Keratinocyte (primary cell): ENCODE measurements at regions not wholly inside any gene's neighbourhood (a gene's known extent, or its start where the extent isn't known, plus 50 kb on each side); places are given as distances from the start of the nearest gene placed in this dataset.

Experiments
- DNase-seq: peaks from one replicate; pipeline ENCODE4 v3.0.0-alpha.2; 2011; ENCODE audit warnings: low read depth, missing footprints, low spot score
- FAIRE-seq: peaks from 2 replicates; lab custom pipeline; 2011; peaks lifted over from hg19 to GRCh38; lab: Jason Lieb, UNC
- H2AFZ ChIP-seq: 2 replicates; pipeline ENCODE4 v1.6.0; 2012; ENCODE audit warnings: low read length, control low read depth, inconsistent platforms; ENCODE audit not compliant: control insufficient read depth
- H3K27ac ChIP-seq: 2 replicates; pipeline ENCODE4 v1.5.1; 2011; ENCODE audit warnings: low read length; ENCODE audit not compliant: control insufficient read depth, insufficient read depth
- H3K27me3 ChIP-seq: 3 replicates; pipeline ENCODE4 v1.6.0; 2011; ENCODE audit warnings: low read length; ENCODE audit not compliant: control insufficient read depth, insufficient read depth; ENCODE audit errors: extremely low read depth
- H3K36me3 ChIP-seq, 2 experiments: 2 replicates in 1 of 2; 3 replicates in 1 of 2; pipeline ENCODE4 v1.5.1; 2011; ENCODE audit warnings: low read length in 2 of 2, mild to moderate bottlenecking in 1 of 2; ENCODE audit not compliant: control insufficient read depth in 2 of 2, insufficient read depth in 2 of 2; ENCODE audit errors: extremely low read depth in 1 of 2
- H3K4me1 ChIP-seq: 3 replicates; pipeline ENCODE4 v1.5.1; 2011; ENCODE audit warnings: low read length; ENCODE audit not compliant: control insufficient read depth, insufficient read depth; ENCODE audit errors: extremely low read depth
- H3K4me2 ChIP-seq: 3 replicates; pipeline ENCODE4 v1.6.0; 2011; ENCODE audit warnings: low read depth, low read length; ENCODE audit not compliant: control insufficient read depth, insufficient read depth; ENCODE audit errors: extremely low read depth
- H3K4me3 ChIP-seq, 3 experiments: fragments of 200-600 bp in 1 of 3; sonication (generic) in 1 of 3; 2 replicates in 2 of 3; 3 replicates in 1 of 3; pipeline ENCODE4 v1.5.1; 2011 to 2016; ENCODE audit warnings: low read length in 3 of 3, mild to moderate bottlenecking in 3 of 3, control low read depth in 2 of 3, inconsistent platforms in 1 of 3, low read depth in 1 of 3, mixed read lengths in 1 of 3, mixed run types in 1 of 3, moderate library complexity in 1 of 3; ENCODE audit not compliant: control insufficient read depth in 2 of 3, insufficient read depth in 2 of 3; ENCODE audit errors: extremely low read depth in 1 of 3
- H3K79me2 ChIP-seq: 2 replicates; pipeline ENCODE4 v1.6.0; 2012; ENCODE audit warnings: low read length; ENCODE audit not compliant: control insufficient read depth, insufficient read depth
- H3K9ac ChIP-seq: 3 replicates; pipeline ENCODE4 v1.6.0; 2011; ENCODE audit warnings: low read length; ENCODE audit not compliant: control insufficient read depth, insufficient read depth; ENCODE audit errors: extremely low read depth
- H3K9me1 ChIP-seq: 3 replicates; pipeline ENCODE4 v1.6.0; 2011; ENCODE audit warnings: low read length; ENCODE audit not compliant: control insufficient read depth, insufficient read depth; ENCODE audit errors: extremely low read depth
- H3K9me3 ChIP-seq: 2 replicates; pipeline ENCODE4 v1.5.1; 2012; ENCODE audit warnings: low read depth, low read length; ENCODE audit not compliant: control insufficient read depth
- H4K20me1 ChIP-seq: 3 replicates; pipeline ENCODE4 v1.6.0; 2011; ENCODE audit warnings: low read length; ENCODE audit not compliant: control insufficient read depth, insufficient read depth; ENCODE audit errors: extremely low read depth
- EZH2 ChIP-seq: IDR thresholded peaks from one replicate; pipeline ENCODE4 v1.6.1; 2012; ENCODE audit warnings: inconsistent platforms, mild to moderate bottlenecking, low read length, moderate library complexity
- dilution Hi-C: fragments of 300-500 bp; cut with MboI; formaldehyde crosslinking; loops from one replicate; pipeline ENCODE4 v1.7.0; 2020; ENCODE audit warnings: low sequenced_read_pairs; ENCODE audit not compliant: extremely low pct_ligation_motif_present
- TF ChIP-seq, protein P1 (sequence below), 3 experiments: IDR thresholded peaks in 1 of 3; conservative IDR thresholded peaks in 1 of 3; optimal IDR thresholded peaks in 1 of 3; 2 replicates in 2 of 3; 3 replicates in 1 of 3; pipeline versions ENCODE3 to v1.5.1; 2011; ENCODE audit warnings: low read length in 3 of 3, mild to moderate bottlenecking in 3 of 3, moderate library complexity in 2 of 3, control low read depth in 1 of 3, inconsistent platforms in 1 of 3; ENCODE audit not compliant: insufficient read depth in 2 of 3; ENCODE audit errors: extremely low read depth in 1 of 3

DNA sequence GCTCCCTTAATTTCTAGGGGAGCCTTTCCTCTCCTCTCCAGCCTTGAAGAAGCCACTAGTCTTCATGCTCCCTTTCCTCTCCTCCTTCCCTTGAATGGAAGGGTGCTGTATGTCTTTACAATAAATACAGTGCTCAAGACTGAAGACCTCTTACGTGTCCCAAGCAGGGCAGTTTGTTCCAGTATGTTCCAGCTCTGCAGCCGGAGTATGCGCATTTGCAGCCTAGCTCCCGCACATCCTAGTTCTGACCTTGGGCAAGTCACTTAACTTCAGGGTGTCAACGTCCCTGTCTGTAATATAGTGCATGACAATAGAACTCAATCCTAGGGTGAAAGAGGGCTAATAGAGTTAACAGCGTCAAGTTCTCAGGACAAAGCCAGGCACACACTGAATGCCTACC is 208.0 kb downstream of the HAUS1 start:
- Histone ChIP-seq H2AFZ (no peak overlapping the region), H3K27ac (no peak overlapping the region), H3K9me3 (no peaks in the 10 kb centered on the region), H3K79me2 (no peaks in the 10 kb centered on the region), H3K4me1 (peaks cover 9% of the 10 kb centered on the region), H3K9ac (no peak overlapping the region), H3K27me3 (no peaks in the 10 kb centered on the region), H3K4me2 (no peak overlapping the region), H3K4me3 (no peak overlapping the region), H3K36me3 (no peaks in the 10 kb centered on the region), H3K9me1 (no peaks in the 10 kb centered on the region), H4K20me1 (no peaks in the 10 kb centered on the region)
- dilution Hi-C loops = no loop called here
- TF ChIP-seq, protein P1, sequence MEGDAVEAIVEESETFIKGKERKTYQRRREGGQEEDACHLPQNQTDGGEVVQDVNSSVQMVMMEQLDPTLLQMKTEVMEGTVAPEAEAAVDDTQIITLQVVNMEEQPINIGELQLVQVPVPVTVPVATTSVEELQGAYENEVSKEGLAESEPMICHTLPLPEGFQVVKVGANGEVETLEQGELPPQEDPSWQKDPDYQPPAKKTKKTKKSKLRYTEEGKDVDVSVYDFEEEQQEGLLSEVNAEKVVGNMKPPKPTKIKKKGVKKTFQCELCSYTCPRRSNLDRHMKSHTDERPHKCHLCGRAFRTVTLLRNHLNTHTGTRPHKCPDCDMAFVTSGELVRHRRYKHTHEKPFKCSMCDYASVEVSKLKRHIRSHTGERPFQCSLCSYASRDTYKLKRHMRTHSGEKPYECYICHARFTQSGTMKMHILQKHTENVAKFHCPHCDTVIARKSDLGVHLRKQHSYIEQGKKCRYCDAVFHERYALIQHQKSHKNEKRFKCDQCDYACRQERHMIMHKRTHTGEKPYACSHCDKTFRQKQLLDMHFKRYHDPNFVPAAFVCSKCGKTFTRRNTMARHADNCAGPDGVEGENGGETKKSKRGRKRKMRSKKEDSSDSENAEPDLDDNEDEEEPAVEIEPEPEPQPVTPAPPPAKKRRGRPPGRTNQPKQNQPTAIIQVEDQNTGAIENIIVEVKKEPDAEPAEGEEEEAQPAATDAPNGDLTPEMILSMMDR (optimal IDR thresholded peaks at IDR 0.05 in 1 of 3, IDR thresholded peaks at IDR 0.05 in 1 of 3, conservative IDR thresholded peaks at IDR 0.05 in 1 of 3; ENCODE audit: extremely low read depth in 1 of 3, insufficient read depth in 2 of 3, low read length in 3 of 3) = no peak
- TF ChIP-seq EZH2 = no peak
- FAIRE-seq = no peak
- no peak for DNase-seq

GRCh38 chr18:46313521-46313920 is 209.3 kb downstream of the HAUS1 start:
- no peaks in the 10 kb centered on the region for H4K20me1 ChIP-seq
- no peak overlapping the region for H3K4me3 ChIP-seq
- H3K27me3 ChIP-seq = no peaks in the 10 kb centered on the region
- H3K79me2 ChIP-seq = no peaks in the 10 kb centered on the region
- H3K4me1 ChIP-seq = peaks cover 9% of the 10 kb centered on the region
- H3K4me2 ChIP-seq = no peak overlapping the region
- H3K9me1 ChIP-seq = no peaks in the 10 kb centered on the region
- H3K9me3 ChIP-seq = no peaks in the 10 kb centered on the region
- FAIRE-seq (no peak), DNase-seq (no peak)
- dilution Hi-C loops = no loop called here
- no peak overlapping the region for H3K27ac ChIP-seq
- H3K36me3 ChIP-seq = no peaks in the 10 kb centered on the region
- no peak for TF ChIP-seq EZH2
- TF ChIP-seq, protein P1 (optimal IDR thresholded peaks at IDR 0.05 in 1 of 3, IDR thresholded peaks at IDR 0.05 in 1 of 3, conservative IDR thresholded peaks at IDR 0.05 in 1 of 3; ENCODE audit: extremely low read depth in 1 of 3, insufficient read depth in 2 of 3, low read length in 3 of 3) = no peak
- no peak overlapping the region for H3K9ac ChIP-seq
- no peak overlapping the region for H2AFZ ChIP-seq
